ENCODE measurements at regions not wholly inside any gene's neighbourhood (a gene's known extent, or its start where the extent isn't known, plus 50 kb on each side); places are given as distances from the start of the nearest gene placed in this dataset.

DNA sequence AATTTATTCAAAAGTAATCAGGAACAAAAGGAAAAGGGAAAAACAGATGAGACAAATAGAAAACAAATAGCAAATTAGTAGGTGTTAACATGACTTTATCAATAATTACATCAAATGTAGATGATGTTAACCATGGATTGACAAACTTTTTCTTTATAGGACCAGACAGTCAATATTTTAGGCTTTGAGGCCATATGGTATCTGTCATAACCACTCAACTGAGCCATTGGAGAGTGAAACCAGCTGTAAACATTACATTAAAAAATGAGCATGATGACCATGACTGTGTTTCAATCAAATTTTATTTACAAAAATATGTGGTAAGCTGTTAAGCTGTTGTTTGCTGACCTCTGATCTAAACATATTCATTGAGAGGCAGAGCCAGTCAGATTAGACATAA, 118.5 kb upstream of the NWD2 start:
- no peak for DNase-seq

DNA sequence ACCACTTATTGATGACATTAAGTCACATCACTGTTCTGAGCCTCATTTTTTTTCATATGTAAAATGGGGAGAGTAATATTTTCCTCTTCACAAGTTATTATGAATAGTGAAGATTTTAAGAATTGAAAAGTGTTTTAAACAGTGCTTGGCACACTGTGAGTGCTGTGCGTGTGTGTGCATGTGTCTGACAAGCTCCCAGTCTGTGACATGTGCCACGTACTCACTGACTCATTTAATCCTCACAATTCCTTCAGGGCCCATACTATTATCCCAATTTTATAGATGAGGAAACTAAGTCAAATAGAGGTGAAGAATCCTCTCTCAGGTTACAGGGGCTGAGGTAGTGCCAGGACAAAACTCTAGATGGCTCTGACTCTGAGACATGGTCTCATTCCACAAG, 114.1 kb upstream of the NWD2 start:
- DNase-seq, result no peak

DNA sequence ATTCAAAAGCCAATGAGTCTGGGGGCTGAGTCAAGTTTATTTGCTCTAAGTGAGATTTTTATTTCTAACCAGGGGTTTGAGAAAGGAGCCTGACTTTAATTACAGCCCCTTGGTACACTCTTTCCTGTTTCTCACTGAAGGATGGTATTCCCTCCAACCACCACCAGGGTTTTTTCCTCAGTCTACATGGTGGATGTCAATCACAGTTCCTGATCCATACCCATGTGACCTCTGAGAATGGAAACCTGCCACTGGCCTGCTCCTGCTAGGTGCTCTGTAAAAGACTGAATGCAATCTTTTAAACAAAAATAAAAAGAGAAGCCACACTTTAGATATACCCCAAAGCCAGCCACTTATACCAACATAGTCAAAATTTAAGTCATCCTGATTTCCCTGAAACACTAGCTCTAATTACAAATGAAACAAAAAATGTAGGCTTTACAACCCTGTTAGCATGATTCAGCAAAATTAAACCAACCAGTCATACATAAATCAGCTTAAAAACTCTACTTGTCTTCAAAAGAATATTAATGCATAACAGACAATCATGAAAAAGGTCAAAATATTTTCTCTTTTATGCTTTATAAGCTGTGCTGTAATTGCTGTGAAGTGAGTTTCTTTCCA, 112.1 kb upstream of the NWD2 start:
- no peak for DNase-seq

DNA sequence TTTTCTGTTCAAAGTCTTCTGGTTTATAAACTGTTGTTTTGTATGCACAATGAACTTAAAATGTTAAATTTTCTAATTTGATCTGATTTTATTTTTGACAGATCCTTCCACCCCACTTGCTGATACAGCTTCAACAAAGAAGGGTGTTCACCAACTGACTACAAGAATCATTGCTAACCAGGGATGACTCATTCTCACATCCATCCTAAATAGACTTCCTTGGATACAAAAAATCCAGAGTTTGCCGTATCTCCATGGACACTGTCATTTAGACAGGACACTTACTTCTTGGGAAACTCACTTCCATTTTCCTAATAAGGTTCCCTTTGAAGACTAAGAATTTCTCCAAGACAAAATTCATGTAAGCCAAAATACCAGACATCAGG, 111.6 kb upstream of the NWD2 start:
- DNase-seq, result no peak

GRCh38 chr4:37138019-37138653, 106.4 kb upstream of the NWD2 start:
- DNase-seq, result no peak

- no peak for DNase-seq
Observed at GRCh38 chr4:37138789-37139188, 105.8 kb upstream of the NWD2 start.

DNA sequence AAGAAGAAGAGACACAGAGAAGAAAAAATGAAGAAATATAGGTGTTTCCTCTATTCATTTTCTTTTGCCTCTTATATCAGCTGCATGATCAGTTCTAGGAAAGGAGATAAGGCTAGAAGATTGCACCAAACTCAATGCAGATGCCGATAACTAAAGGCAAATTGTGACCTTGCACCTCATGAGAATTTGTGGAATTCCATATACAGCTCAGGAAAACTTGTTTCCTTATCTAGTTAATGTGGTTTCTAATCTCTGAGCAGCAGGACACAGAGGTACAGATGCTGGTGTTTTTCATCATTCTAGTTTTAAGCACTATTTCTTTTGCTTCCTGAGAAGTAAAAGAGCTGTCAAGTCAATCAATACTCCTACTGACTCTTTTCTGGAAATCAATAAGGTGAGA, 104.6 kb upstream of the NWD2 start:
- DNase-seq, result no peak

- no peak for DNase-seq
Observed at GRCh38 chr4:37146260-37146659, 98.3 kb upstream of the NWD2 start.

GRCh38 chr4:37157476-37158167, 86.9 kb upstream of the NWD2 start:
- DNase-seq, result no peak

DNA sequence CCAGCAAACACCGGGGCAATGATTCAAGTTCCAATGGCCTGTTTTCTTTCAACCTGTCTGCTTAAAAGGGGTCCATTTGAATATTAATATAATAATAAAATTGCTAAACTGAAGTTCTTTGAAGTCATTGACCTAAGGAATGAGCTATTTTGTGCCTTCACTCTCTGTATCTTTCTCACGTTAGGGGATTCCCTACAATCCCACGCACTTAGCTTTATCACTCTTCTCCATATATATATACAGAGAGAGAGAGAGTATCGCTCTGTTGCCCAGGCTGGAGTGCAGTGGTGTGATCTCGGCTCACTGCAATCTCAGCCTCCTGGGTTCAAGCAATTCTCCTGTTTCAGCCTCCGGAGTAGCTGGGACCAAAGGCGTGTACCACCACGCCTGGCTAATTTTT, 83.9 kb upstream of the NWD2 start:
- DNase-seq, result no peak

- DNase-seq, result no peak
Observed at GRCh38 chr4:37165844-37166243, 78.7 kb upstream of the NWD2 start.

DNA sequence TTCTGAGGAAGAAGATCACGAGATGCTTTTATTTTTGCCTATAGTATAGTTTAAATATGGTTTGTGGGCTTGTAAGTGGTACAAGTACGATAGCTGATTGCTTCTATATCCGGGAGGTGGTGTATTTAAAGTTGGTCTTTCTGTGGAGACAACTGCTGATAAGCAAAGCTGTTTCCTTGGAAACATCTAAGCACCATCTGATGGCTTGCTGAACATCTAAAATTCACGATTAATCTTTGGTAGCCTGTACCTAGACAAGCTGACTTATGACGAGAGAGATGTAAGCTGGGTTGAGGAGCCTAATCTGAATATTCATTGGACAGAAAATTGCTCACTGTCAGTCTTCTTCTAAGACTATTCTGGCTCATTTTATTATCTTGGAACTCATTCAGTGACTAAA, 74.6 kb upstream of the NWD2 start:
- no peak for DNase-seq

DNA sequence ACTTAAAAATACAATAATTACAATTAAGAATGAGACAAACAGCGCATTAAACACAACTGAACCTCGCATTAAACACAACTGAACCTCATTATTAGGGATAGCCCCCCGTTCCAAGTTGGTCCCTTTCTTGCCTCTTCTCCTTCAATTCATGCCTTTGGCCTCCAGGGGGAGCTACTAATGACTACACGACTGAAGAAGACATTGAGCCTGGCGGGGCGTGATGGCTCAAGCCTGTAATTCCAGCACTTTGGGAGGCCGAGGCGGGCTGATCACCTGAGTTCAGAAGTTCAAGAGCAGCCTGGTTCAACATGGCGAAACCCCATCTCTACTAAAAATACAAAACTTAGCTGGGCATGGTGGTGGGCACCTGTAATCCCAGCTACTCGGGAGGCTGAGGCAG, 56.4 kb upstream of the NWD2 start:
- no peak for DNase-seq

All from right hindlimb (tissue), 1 donor.